CD4-positive, alpha-beta T cell treated with Interleukin-4 for 1 hour (primary cell): ENCODE measurements at regions not wholly inside any gene's neighbourhood (a gene's known extent, or its start where the extent isn't known, plus 50 kb on each side); places are given as distances from the start of the nearest gene placed in this dataset.

Experiments used
- DNase-seq, 2 donors: peaks; one replicate each; pipeline ENCODE4 v3.0.0-alpha.2; 2020 to 2022

DNA sequence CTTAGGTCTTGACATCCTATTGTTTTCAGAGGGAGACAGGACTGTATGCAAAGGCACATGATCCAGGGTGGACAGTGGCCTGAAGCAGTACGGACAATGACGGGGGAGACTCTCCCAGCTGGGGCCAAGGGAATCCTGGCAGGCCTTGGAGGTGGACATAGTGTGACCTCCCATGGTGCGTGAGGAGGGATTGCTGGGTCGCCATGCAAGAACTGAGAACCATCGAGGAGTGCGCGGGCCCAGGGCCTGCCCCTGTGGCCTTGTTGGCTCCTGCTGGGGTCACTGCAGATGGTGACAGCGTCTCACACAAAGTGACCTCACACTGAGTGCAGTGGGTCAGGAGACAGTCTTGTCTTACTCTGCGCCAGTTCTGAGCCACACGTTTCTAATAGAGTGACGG is 192.4 kb downstream of the GADD45G start:
- DNase-seq, result no peak

- no peak for DNase-seq
Measured at GRCh38 chr9:89797937-89798455, 193.2 kb downstream of the GADD45G start.

GRCh38 chr9:89798547-89799120 is 193.8 kb downstream of the GADD45G start:
- no peak for DNase-seq

- no peak for DNase-seq
Measured at GRCh38 chr9:89799221-89799620, 194.4 kb downstream of the GADD45G start.

GRCh38 chr9:89799766-89800165 is 195.0 kb downstream of the GADD45G start:
- DNase-seq, result no peak

GRCh38 chr9:89801341-89801740 is 196.5 kb downstream of the GADD45G start:
- DNase-seq, result no peak

GRCh38 chr9:89801742-89802670 is 197.2 kb downstream of the GADD45G start:
- DNase-seq, result no peak

GRCh38 chr9:89802781-89803355 is 198.1 kb downstream of the GADD45G start:
- no peak for DNase-seq

- no peak for DNase-seq
Measured at GRCh38 chr9:89803403-89803802, 198.6 kb downstream of the GADD45G start.

DNA sequence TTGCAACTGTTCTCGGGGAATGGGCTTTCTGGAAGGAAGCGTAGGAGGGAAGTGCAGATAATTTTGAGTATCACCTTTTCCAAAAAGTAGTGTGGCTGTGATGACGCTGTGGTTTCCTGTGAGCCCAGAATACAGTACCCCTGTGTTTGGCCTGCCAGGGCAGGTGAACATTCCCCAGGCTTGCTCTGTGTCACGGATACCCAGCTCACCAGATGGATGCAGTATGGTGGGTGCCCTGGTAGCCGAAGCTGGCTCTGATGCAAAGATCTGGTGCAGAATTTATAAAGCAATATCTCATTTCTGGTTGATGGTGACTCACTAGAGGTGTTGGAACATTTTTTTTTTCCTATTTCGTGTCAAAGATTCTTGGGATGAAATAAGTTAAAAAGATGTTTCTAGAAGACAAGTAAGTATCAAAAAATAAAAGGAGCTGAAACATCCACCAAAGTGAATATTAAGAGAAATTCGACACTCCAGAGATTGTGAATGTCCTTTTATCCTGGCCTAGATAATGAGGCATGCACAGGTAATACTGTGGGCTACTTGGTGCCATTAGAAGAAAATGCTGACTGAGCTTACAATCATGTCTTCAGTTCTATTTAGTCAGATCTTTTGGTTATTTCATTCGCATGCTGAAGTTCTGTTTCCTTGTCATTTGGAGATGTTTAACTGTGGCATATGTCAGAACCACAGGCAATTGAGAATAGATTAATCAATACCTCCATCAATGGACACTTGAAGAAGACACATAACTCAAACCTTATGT is 200.1 kb downstream of the GADD45G start:
- no peak for DNase-seq

- DNase-seq, result no peak
Measured at GRCh38 chr9:89805571-89806292, 200.9 kb downstream of the GADD45G start.

- DNase-seq, result no peak
Measured at GRCh38 chr9:89806371-89807100, 201.7 kb downstream of the GADD45G start.

GRCh38 chr9:89807101-89807395 is 202.2 kb downstream of the GADD45G start:
- DNase-seq, result no peak

DNA sequence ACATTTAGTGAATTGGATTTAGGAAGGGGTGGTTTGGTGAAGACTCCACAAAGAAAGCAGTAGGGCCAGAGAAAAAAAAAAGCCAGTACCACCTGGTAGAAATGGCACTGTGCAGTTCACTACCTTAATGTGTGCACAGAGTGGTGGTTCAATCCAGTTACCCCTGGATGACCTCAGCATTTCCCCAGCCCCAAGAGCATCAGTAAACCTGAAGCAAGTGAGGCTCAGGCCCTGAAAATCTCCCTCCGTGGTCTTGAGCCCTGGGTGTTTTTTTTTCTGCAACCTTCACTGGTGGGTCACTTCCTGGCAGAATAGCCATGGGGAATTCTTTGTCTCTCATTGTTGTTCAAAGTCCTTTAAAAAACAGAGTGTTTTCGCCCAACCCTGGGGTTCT is 202.9 kb downstream of the GADD45G start:
- no peak for DNase-seq

- DNase-seq, result no peak
Measured at GRCh38 chr9:89808076-89808755, 203.4 kb downstream of the GADD45G start.

DNA sequence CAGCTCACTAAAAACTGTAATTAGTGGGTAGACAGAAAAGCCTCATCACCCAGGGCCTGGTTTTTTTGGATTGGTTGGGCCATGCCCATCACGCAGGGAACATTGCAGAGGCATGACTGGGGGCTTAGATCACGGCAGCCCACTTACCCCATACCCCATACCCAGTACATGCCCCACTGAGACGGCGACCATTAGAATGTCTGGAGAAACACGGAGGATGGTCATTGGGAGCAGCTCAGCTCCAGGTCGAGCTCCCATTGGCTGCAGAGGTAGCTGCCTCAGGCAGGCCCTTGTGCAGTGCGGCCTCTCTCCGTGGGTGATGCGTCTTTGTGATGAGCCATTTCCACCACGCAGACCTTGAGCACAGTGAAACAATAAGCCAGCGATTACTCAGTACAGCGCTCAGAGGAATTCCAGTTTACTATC is 204.0 kb downstream of the GADD45G start:
- DNase-seq, result no peak

DNA sequence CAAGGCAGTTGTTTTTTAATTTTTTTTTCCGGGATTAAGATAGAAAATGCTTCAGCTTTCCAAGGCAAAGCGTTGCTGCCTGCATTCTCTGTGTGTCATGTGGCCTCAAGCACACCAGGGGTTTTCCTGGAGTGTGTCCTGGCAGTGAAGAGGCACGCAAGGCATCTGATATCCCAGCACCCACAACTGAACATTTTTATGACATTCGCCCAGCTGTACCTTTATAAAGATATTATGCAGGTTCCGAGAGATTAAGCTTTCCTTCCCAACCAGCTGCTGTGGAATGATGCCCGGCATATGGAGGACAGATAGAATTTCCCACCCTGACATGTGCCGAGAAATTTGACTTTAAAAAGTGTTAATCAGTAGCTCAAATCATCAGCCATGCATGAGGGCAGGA is 205.6 kb downstream of the GADD45G start:
- no peak for DNase-seq

GRCh38 chr9:89811356-89811755 is 206.5 kb downstream of the GADD45G start:
- DNase-seq, result no peak

GRCh38 chr9:89811886-89812450 is 207.2 kb downstream of the GADD45G start:
- no peak for DNase-seq

DNA sequence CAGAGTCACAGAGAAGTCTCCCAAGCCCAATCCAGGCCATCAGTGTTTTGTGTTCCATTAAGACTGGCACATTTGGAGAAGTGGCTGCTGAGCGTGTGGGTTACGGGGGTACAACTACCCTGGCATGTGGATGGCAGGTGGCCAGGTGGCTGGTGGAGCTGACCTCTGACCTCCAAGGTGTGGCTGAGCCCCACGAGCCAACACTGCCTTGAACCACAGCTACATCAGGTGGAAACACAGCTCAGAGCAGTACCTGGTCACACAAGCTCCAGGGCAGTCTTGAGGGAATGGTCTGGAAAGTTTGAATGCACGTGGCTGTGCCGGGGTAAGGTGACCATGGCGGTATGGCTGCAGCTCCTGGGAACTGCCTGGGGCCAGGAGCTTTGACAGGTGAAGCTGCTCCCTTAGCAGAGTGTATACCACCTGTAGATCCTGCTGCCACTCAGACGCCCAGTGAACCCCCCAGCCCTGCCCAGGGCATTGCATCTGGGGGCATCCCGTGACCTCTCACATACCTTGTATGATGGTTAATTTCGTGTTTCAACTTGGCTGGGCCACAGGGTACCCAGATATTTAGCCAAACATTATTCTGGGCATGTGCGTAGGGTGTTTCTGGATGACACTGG is 207.9 kb downstream of the GADD45G start:
- DNase-seq, result no peak
